ENCODE measurements at regions not wholly inside any gene's neighbourhood (a gene's known extent, or its start where the extent isn't known, plus 50 kb on each side); places are given as distances from the start of the nearest gene placed in this dataset.

GRCh38 chr1:184891440-184891839 is 82.9 kb downstream of the NIBAN1 start:
- Histone ChIP-seq H3K9me3 (ENCODE audit: control insufficient read depth, insufficient read depth, low read depth, low read length) (no peaks in the 10 kb centered on the region), H3K36me3 (ENCODE audit: control insufficient read depth in 2 of 2, insufficient read depth in 1 of 2, low read length in 2 of 2) (no peaks in the 10 kb centered on the region), H3K27ac (ENCODE audit: extremely low read depth, low read depth, low read length) (no peak overlapping the region), H3K4me1 (ENCODE audit: control insufficient read depth, insufficient read depth, low read length) (no peaks in the 10 kb centered on the region), H3K4me3 (ENCODE audit: low read depth, low read length) (no peak overlapping the region)
- ChIA-PET POLR2A (no interaction called here), CTCF (no interaction called here)
- TF ChIP-seq ZNF580 (tag by site-specific recombination; IDR thresholded peaks at IDR 0.05) = no peak

GRCh38 chr1:184890539-184890973 is 83.8 kb downstream of the NIBAN1 start:
- H3K27ac ChIP-seq (ENCODE audit: extremely low read depth, low read depth, low read length) = no peak overlapping the region
- no peaks in the 10 kb centered on the region for H3K4me1 ChIP-seq (ENCODE audit: control insufficient read depth, insufficient read depth, low read length)
- CTCF ChIA-PET = no interaction called here
- H3K36me3 ChIP-seq (ENCODE audit: control insufficient read depth in 2 of 2, insufficient read depth in 1 of 2, low read length in 2 of 2) = no peaks in the 10 kb centered on the region
- TF ChIP-seq SETDB1 (IDR thresholded peaks at IDR 0.05; ENCODE audit: insufficient read length, low read length) (no peak), ZNF112 (tag by site-specific recombination; IDR thresholded peaks at IDR 0.05) (no peak), ZNF670 (tag by site-specific recombination; IDR thresholded peaks at IDR 0.05; ENCODE audit: low read depth) (no peak), ZNF747 (tag by site-specific recombination; IDR thresholded peaks at IDR 0.05) (no peak), ZNF26 (tag by site-specific recombination; IDR thresholded peaks at IDR 0.05) (no peak), ZNF830 (tag by site-specific recombination; IDR thresholded peaks at IDR 0.05; ENCODE audit: low read depth) (no peak), ZSCAN4 (tag by site-specific recombination; IDR thresholded peaks at IDR 0.05) (no peak), ZNF211 (tag by site-specific recombination; IDR thresholded peaks at IDR 0.05; ENCODE audit: low read depth) (no peak), ZNF132 (tag by site-specific recombination; IDR thresholded peaks at IDR 0.05; ENCODE audit: borderline replicate concordance) (no peak), ZNF121 (tag by site-specific recombination; IDR thresholded peaks at IDR 0.05) (no peak), YY1 (tag by site-specific recombination; IDR thresholded peaks at IDR 0.05) (no peak), ZNF114 (tag by site-specific recombination; IDR thresholded peaks at IDR 0.05) (no peak), ZNF561 (tag by site-specific recombination; IDR thresholded peaks at IDR 0.05; ENCODE audit: borderline replicate concordance) (no peak), ZNF292 (tag by site-specific recombination; IDR thresholded peaks at IDR 0.05; ENCODE audit: borderline replicate concordance, low read depth) (no peak), OSR2 (tag by site-specific recombination; IDR thresholded peaks at IDR 0.05) (no peak), ZNF433 (tag by site-specific recombination; IDR thresholded peaks at IDR 0.05; ENCODE audit: low read depth) (no peak)
- POLR2A ChIA-PET = no interaction called here
- H3K4me3 ChIP-seq (ENCODE audit: low read depth, low read length) = no peak overlapping the region
- H3K9me3 ChIP-seq (ENCODE audit: control insufficient read depth, insufficient read depth, low read depth, low read length) = no peaks in the 10 kb centered on the region

- POLR2A ChIA-PET = no interaction called here
- CTCF ChIA-PET = no interaction called here
- H3K27ac ChIP-seq (ENCODE audit: extremely low read depth, low read depth, low read length) = no peak overlapping the region
Measured at GRCh38 chr1:184889902-184890301, 84.4 kb downstream of the NIBAN1 start.

More at GRCh38 chr1:184889902-184890301, 84.4 kb downstream of the NIBAN1 start:
- Histone ChIP-seq H3K9me3 (ENCODE audit: control insufficient read depth, insufficient read depth, low read depth, low read length) (no peaks in the 10 kb centered on the region), H3K4me3 (ENCODE audit: low read depth, low read length) (no peak overlapping the region), H3K36me3 (ENCODE audit: control insufficient read depth in 2 of 2, insufficient read depth in 1 of 2, low read length in 2 of 2) (no peaks in the 10 kb centered on the region), H3K4me1 (ENCODE audit: control insufficient read depth, insufficient read depth, low read length) (no peaks in the 10 kb centered on the region)
- TF ChIP-seq ZNF335 (tag by site-specific recombination; conservative IDR thresholded peaks at IDR 0.05) (no peak), BCL6B (tag by site-specific recombination; IDR thresholded peaks at IDR 0.05) (no peak), SETDB1 (IDR thresholded peaks at IDR 0.05; ENCODE audit: insufficient read length, low read length) (no peak), ZNF623 (tag by site-specific recombination; IDR thresholded peaks at IDR 0.05) (no peak), ZNF701 (tag by site-specific recombination; IDR thresholded peaks at IDR 0.05) (no peak), ZNF555 (tag by site-specific recombination; conservative IDR thresholded peaks at IDR 0.05) (no peak), ZNF777 (tag by site-specific recombination; IDR thresholded peaks at IDR 0.05; ENCODE audit: borderline replicate concordance) (no peak)
